Right ventricle myocardium inferior (tissue), 1 donor: ENCODE measurements at regions not wholly inside any gene's neighbourhood (a gene's known extent, or its start where the extent isn't known, plus 50 kb on each side); places are given as distances from the start of the nearest gene placed in this dataset.

ENCODE experiments used
- ATAC-seq: fragments of 200-7000 bp; cut with Tn5 transposase; one replicate; pipeline ENCODE4 v1.9.1; 2020; ENCODE audit warnings: mild to moderate bottlenecking, moderate library complexity
- DNase-seq: peaks from one replicate; pipeline ENCODE4 v3.0.0; 2021; ENCODE audit errors: missing footprints
- intact Hi-C: fragments of 100-400 bp; cut with DNase I; formaldehyde crosslinking; loops from one replicate; pipeline ENCODE4 v1.11.0; 2022
- donor health status: DM: no; HTN: yes; CAD: no; lungs with severe emphysema.

GRCh38 chr12:98149691-98150210 is 365.6 kb upstream of the TMPO start:
- intact Hi-C loops = no loop called here
- ATAC-seq (no peak), DNase-seq (no peak)

GRCh38 chr12:98151105-98151590 is 364.2 kb upstream of the TMPO start:
- no peak for DNase-seq
- ATAC-seq = no peak
- intact Hi-C loops = no loop called here

DNA sequence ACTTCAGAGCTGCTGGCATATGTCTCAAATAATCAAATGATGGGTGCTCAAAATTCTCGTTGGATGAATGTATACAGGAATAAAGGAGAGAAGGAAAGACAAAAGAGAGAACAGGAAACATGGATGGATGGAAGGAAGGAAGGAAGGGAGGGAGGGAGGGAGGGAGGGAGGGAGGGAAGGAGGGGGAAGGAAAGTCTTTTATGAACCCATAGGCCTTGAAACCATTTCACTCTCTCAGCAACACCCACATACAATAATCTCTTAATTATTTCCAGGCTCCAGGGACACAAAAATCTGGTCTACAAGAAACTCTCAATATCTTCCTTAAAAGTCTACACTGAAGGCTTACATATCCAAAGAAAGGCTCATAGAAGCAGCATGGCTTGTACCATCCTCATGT is 363.4 kb upstream of the TMPO start:
- intact Hi-C loops = no loop called here
- ATAC-seq = no peak
- no peak for DNase-seq

DNA sequence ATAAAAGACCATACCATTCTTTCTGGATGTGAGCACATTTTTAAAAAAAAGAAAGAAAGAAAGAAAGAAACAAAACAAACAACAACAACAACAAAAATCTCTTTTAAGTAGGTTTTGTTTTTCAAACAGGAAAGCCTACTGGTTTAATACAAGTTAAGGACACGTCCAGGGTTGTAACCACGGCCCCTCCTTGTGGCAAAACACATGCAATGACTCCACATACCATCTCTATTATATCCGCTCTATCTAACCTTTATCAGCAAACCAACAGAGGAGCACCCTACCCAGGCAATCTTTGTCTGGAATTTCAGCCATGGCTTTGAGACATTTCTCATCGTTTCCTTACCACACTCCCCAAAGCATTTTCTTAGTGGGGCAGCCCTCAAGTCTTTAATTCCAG is 360.5 kb upstream of the TMPO start:
- intact Hi-C loops = no loop called here
- no peak for ATAC-seq
- DNase-seq = no peak

DNA sequence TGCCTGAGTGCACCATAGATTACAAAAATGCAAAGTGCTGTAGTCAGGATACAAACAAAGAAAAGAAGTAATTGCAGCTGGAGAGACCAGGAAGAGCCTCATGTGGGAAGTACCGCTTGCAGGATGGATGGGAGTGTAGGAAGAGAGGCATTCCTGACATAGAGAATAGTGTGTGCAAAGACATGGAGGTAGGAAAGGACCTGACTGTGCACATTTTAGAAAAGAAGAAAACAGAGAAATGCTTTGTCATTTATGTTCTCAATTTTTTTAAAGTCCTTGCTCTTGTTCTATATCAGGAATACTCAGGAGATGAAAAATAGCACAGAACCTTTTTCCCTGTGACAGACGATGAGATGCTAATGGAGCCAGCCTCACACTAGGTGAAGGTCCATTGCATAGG is 358.7 kb upstream of the TMPO start:
- intact Hi-C loops = no loop called here
- no peak for DNase-seq
- no peak for ATAC-seq

DNA sequence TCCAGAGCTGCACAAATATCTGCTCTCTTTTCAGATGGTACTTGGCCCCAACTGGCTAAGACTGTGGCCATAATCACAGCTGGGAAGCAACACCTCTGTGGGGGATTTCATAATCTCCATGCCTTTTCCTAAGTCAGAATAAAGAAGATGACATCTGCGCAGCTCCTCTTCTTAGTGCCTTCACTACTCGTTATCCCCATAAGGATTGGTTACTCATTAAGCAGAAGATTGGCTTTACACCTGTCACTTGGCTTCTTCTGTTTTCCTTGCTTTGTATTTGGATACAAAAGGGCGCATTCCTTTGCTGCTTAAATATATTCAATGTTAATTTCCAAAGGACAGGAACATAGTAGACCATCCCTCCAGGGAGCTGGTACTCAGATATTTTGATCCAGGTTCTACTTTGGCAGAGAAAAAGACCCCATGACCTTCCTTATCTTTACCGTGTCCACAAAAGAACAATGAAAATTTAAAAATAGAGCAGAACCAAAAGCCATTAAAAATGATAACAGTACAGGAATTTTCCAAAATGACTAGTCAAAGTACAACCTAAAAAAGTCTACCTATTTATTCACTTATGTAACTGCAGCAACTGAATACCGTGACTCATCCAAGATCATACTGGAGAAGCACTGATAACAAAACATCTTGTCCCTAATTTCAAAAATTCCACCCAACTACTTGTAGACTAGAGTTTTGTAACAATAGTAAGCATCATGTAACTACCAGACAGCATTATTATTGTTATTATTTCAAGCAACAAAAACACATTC is 352.3 kb upstream of the TMPO start:
- peak; percentile 28 for ATAC-seq
- intact Hi-C loops = loop anchor here (5.0 kb wide), 1 partner anchor 36 kb away; no protein-coding TSS in a partner anchor
- no peak for DNase-seq

DNA sequence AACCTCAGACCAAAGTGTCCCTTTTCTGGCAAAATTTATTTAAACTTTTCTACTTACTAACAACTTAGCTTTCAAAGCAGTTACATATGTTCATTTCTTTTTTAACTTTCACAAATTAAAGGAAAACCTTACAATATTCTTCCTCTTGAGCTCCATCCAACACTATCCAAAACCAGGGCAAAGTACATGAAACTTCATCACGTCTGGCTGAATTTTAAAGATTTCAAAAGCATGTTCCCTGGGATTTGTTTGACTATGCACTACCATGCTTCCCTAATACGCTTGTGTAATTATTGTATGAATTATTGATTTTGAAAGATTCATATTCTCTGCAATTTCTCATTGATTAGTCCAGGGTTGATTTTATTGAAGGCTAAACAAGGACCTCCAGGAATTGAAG is 343.1 kb upstream of the TMPO start:
- intact Hi-C loops = no loop called here
- ATAC-seq (no peak), DNase-seq (no peak)

GRCh38 chr12:98172801-98173200 is 342.6 kb upstream of the TMPO start:
- DNase-seq = no peak
- intact Hi-C loops = no loop called here
- no peak for ATAC-seq

DNA sequence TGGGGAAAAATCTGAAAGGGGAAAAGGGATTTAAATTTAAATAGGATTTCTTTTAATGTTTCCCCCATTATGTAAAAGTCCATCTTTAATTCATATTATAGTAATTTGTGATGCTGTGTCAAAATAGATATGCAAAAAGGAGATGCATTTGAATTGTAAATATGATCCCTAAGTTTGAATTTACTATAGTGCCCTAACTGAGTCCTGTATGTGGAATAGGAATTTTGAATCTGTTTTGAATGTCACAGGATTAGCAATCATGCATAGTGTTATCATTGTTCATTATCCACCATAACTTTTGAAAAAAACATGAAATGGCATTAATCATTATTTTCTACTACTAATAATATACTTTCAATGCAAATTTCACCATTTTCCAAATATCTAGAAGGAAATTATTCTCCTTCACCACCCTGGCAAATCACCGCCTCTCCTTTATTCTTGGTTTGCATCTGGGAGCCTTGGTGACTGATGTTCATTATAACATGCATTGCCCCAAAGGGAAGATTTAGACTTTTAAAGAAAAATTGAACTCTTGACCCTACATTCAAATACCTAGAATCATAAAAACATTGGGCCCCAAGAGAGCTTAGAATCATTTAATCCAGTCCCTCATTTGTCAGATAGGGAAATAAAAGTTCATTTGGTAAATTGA is 341.5 kb upstream of the TMPO start:
- intact Hi-C loops = no loop called here
- no peak for ATAC-seq

DNA sequence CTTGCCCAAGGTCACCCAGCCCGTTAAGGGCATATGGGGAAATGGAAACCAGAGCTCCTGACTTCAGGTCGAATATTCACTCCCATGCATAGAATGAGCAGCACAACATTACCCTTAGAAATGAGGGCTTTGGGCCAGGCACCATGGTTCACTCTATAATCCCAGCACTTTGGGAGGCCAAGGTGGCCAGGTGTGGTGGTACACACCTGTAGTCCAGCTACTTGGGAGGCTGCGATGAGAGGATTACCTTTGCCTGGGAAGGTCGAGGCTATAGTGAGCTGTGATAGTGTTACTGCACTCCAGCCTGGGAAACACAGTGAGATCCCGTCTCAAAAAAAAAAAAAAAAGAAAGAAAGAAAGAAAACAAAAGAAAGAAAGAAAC is 341.0 kb upstream of the TMPO start:
- ATAC-seq (no peak), DNase-seq (peak; percentile 59)
- intact Hi-C loops = no loop called here

More for the DNA sequence above, 341.5 kb upstream of the TMPO start:
- DNase-seq = no peak

- ATAC-seq (no peak), DNase-seq (no peak)
- intact Hi-C loops = no loop called here
These were observed 337.3 kb upstream of the TMPO start for GRCh38 chr12:98178126-98178525.

GRCh38 chr12:98179151-98179550 is 336.2 kb upstream of the TMPO start:
- no peak for ATAC-seq
- no peak for DNase-seq
- intact Hi-C loops = no loop called here

- ATAC-seq (no peak), DNase-seq (no peak)
- intact Hi-C loops = no loop called here
These were observed 334.8 kb upstream of the TMPO start for GRCh38 chr12:98180603-98181002.

DNA sequence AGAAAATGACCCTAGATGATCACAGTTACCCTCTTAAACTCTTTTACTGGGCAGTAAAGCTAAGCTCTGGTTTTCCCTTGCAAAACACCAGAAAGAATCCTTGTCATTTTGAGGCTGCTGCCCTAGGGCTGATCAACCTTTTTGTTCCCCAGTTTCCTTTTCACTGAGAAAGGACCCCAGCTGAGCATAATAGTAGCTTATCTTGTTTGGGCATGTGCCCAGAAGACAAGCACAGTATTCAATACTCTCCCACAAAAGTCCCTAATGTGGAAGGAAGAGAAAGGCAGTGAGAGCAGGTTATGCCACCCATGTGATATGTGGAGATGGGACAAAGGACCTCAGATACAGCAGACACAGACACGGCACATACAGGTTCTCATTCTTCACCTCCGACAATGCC is 332.6 kb upstream of the TMPO start:
- ATAC-seq (no peak), DNase-seq (no peak)

DNA sequence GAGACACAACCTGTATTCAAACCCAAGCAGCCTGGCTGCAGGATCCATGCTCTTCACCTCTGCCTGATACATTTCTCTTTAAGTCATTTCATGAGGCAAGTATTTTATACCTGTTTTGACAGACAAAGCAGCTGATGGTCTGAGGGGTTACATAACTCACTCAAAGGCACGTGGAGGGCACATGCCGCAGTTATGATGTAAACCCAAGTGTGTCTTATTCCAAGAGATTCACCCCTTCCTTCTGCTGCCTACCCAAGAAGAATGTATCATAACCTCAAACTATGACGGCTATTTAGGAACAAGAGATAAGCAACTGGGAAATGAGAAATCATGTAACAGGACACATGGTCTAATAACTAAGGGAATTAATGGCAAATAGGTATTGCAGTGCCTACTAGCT is 329.8 kb upstream of the TMPO start:
- ATAC-seq (no peak), DNase-seq (no peak)
- intact Hi-C loops = no loop called here

More for the DNA sequence above, 332.6 kb upstream of the TMPO start:
- intact Hi-C loops = no loop called here

- DNase-seq (no peak), ATAC-seq (no peak)
- intact Hi-C loops = no loop called here
These were observed 326.7 kb upstream of the TMPO start for GRCh38 chr12:98188650-98189077.

DNA sequence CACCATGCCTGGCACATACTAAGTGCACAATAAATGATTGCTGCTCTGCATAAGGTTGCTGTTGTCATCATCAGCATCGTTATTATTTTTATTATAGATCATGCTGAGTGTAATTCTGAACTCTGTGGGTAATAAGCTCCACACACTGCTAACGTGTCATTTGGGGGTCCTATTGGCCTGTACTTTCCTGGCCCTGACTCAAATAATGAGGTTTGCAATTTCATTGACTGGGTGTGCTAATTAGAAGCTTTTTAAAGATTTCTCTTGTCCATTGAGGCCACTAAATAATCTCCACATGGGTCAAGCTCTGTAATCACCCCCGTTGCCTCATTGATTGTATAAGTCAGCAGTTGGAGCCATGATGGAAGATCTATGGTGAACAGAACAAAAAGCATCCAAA is 320.8 kb upstream of the TMPO start:
- intact Hi-C loops = no loop called here
- DNase-seq = no peak
- ATAC-seq = no peak

- intact Hi-C loops = no loop called here
- no peak for ATAC-seq
These were observed 317.0 kb upstream of the TMPO start for GRCh38 chr12:98198261-98198982.

DNA sequence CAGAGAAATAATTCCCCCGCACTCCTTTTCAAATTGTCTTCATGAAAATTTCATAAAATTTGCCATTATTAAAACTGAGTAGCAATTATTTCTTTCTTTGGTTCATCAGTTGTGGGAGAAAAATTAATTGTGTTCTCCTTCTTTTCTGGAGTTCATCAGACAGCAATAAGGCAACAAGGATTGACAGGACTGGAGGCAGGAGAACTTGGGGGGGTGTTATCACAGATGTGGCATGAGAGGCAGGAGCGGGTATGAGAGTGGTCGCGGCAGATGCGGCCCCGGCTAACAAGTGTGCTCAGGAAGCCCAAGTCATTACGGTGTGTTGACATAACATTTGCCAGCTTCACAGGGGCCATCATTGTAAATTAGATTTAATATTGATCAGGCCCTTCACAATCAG is 306.6 kb upstream of the TMPO start:
- no peak for ATAC-seq
- no peak for DNase-seq
- intact Hi-C loops = no loop called here

More at GRCh38 chr12:98198261-98198982, 317.0 kb upstream of the TMPO start:
- no peak for DNase-seq
